ENCODE measurements at regions not wholly inside any gene's neighbourhood (a gene's known extent, or its start where the extent isn't known, plus 50 kb on each side); places are given as distances from the start of the nearest gene placed in this dataset.
A peak's percentile ranks its signal among the peaks of the same experiment; 100 is the strongest.

DNA sequence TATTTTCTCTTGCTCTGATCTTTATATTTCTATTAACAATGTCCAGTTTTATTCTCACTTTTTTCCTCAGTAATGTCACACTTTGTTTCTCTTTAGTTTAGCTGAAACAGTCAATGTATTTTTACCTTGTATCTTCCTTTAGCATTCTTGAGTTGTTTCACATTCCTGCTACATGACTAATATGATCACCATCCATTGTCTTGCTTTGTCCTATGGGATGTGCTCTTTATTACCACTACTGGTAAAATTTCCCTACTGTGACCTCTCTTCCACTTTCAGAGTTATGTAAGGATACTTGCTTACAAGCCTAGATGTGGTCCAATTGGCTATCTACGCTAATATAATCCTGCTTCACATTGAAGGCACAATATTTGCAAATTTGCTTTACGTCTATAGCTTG, 457.9 kb downstream of the PIK3C3 start:
- DNase-seq, result no peak

GRCh38 chr18:42413870-42414269, 458.8 kb downstream of the PIK3C3 start:
- peak; percentile 19 for DNase-seq

DNA sequence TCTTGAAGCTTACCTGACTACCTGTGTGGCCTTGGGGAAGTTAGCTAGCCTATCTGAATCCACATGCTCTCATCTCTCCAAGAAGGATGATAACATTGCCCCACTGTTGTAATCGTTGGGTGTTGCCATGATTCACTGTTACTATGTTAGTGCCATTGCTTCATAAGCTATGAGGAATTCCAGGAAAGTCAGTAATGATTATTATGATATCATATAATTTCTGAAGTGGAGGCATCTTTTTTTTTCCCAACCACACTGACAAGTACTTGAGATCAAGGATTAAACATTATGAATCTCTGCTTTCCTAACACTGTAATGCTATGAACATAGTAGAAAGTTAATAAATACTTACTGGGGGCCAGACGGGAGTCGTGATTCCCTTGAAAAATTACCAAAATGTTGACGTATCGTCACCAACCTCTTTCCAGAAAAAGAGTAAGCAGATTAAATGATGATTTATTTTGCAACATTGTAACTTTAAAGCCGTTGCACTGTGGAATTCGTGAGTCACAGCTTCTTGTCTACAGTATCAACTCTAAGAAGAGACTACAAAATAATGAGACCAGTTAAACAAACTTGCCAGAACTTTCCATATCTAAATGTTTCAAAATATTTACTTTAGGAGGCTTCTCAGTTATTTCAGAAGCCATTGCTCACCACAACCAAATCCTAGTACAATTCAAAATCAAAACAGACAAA, 459.9 kb downstream of the PIK3C3 start:
- no peak for DNase-seq

GRCh38 chr18:42417189-42417588, 462.2 kb downstream of the PIK3C3 start:
- DNase-seq, result no peak

GRCh38 chr18:42418121-42418520, 463.1 kb downstream of the PIK3C3 start:
- DNase-seq, result no peak

DNA sequence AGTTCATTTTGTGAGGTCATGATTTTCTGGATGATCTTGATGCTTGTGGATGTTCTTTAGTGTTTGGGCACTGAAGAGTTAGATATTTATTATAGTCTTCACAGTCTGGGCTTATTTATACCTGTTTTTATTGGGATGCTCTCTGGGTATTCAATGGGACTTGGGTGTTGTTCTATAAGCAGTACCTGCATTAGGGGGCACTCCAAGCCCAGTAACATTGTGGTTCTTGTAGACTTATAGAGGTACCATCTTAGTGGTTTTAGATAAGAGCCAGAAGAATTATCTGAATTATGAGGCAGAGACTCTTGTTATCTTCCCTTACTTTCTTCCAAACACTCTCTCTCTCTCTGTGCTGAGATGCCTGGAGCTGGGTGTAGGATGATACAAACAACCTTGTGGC, 470.0 kb downstream of the PIK3C3 start:
- no peak for DNase-seq

DNA sequence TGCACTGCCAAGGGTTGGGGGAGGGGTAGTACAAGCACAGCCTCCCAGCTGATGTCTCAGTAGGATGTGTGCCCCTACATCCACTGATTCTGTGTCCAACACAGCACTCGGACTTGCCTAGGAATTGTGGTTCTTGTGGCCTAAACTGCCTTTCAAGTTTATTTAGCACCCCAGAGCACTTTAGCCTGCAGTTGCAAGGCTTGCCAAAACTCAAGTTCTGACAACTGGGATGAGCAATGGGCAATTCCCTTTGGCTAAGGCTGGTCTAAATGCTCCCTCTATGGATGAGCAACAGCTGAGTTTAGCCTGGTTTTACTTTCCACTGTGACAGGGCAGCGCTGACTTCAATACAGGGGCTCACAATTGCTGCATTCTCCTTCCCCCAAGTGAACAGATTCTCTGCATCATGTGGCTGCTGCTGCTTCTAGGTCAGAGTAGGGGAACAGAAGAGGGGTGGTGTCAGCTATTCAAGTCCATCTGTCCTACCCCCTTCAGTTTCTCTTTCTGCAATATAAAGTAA, 471.5 kb downstream of the PIK3C3 start:
- DNase-seq, result no peak

DNA sequence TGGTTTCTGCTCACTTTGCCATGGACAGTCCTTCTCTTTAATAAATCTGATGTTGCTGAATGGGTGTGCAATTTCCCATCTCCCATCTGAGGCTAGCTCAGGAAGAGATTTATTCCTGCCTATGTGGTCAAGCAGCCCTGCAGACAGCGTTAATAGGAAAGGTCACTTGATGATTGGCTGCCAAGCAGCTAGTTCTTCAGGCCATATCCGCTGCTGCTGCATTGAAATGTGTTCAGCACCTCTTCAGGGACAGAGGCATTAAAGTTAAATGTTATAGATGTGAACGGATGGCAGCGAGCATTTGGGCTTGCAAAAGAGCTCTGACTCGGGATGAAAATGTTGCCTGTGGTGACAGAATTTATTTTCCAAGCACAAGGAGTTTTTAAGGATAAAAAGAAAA, 474.2 kb downstream of the PIK3C3 start:
- DNase-seq, result no peak

- DNase-seq, result no peak
Observed at GRCh38 chr18:42436222-42436765, 481.3 kb downstream of the PIK3C3 start.

- DNase-seq, result no peak
Observed at GRCh38 chr18:42437001-42437400, 482.0 kb downstream of the PIK3C3 start.

DNA sequence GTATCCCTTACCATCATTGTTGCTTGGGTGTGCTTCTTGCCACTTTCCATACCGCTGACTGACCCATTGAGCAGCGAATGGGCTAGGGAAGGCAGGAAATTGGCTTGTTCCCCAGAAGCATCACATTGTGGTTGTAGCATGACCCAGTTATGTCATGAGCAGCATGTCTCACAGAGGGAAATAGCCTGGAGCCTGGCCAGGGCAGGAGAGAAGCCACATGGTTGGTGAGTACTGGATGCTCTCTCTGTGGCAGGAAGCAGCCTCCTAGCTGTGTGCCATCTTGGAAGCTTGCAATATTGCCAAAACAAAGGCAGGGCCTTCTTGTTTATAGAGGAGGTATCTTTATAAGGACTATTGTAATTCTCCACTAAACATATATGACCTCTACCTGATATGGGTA, 482.6 kb downstream of the PIK3C3 start:
- DNase-seq, result no peak

DNA sequence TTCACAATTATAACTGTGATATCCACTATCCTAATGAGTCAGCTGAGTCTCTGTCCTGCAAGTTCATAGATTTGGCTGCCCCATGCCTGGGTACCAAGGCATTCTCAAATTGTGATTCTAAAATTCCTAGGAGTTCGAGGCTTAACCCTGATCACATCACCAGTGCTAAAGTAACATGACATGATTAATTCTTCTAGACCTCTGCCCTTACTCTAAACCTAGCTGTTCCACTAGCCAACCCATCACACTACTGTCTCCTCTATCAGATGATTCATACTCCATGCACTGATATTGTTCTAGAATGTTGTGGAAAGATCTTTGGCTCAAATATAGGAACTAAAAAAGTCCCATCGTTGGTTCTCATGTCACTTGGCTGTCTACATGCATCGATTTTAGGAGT, 487.6 kb downstream of the PIK3C3 start:
- no peak for DNase-seq

- no peak for DNase-seq
Observed at GRCh38 chr18:42444349-42444748, 489.3 kb downstream of the PIK3C3 start.

DNA sequence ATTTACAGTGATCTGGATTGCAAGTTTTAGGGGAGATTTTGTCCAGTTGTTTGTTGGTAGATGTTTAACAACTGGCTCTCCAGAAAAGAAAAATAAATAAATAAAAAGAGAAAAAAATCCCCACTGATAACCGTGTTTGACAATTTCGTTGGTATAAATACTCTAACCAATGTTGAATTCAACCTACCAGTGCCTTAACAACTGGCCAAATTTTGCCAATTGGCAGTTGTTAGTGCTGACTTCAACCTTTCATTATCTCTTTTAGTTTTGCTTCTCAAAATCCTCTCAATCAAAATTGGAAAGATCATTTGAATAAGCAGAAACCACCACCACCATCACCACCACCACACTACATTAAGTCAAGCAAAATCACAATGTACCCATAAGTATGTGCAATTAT, 490.3 kb downstream of the PIK3C3 start:
- DNase-seq, result no peak

DNA sequence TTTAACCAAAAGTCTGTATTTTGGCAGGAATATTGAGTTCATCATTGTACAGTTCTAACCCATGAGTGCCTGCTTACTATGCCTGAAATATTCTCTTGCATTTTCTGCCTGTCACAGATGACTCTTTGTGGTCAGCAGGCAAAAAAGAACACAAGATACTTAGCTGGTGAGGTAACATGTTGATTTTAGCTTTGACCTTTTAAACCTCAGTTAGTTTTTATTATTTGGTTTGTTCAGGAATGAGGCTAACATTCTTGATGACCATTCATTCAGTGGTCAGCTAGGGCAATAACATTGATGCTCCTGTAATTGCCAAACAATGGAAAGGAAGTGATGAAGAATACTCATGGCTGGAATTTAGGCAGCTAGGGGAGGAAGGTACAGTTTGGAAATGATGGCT, 491.2 kb downstream of the PIK3C3 start:
- DNase-seq, result no peak

DNA sequence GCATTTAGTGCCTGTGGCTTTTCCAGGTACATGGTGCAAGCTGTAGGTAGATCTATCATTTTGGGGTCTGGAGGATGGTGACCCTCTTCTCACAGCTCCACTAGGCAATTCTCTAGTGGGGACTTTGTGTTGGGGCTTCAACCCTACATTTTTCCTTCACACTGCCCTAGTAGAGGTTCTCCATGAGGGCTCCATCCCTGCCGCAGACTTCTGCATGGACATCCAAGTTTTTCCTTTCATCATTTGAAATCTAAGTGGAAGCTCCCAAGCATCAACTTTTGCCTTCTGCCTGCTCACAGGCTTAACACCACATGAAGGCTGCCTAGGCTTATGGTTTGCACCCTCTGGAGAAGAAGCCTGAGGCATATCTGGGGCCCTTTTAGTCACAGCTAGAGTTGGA, 492.7 kb downstream of the PIK3C3 start:
- no peak for DNase-seq

- no peak for DNase-seq
Observed at GRCh38 chr18:42458226-42458625, 503.2 kb downstream of the PIK3C3 start.

DNA sequence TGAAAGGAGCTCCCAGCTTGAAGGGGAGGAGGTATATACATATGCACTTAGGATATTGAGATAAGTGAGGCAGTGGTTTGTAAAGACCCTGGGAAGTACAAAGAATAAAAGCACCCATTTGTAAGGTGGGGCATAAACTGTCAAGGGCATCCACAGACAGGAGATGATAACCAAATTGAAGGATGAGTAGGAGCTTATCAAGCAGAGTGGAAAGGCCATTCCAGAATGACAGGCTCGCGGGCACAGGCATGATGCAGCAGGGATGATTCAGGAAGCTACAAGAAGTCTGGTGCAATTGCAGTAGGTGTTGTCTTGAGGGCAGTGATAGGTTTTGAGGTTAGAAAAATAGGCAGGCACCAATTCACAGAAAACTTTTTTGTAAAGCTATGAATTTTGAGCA, 504.8 kb downstream of the PIK3C3 start:
- no peak for DNase-seq

DNA sequence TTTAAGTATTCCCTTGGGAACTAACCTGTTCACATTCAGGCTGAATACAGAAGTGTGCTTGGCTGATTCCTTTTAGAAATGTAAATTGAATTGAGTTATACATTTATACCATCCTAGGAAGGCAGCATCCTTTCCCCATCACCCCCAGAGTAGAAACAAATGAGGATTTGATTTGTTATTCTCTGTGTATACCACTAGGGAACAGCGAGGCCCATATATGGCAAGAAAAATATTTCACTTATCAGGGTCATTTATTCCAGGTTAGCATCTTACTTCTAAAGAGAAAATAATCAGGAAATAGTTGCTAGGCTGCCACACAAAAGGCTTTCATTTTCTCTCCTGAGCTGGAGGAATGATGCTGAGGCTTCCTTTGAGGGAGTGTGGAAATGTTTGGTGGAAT, 516.9 kb downstream of the PIK3C3 start:
- DNase-seq, result no peak

DNA sequence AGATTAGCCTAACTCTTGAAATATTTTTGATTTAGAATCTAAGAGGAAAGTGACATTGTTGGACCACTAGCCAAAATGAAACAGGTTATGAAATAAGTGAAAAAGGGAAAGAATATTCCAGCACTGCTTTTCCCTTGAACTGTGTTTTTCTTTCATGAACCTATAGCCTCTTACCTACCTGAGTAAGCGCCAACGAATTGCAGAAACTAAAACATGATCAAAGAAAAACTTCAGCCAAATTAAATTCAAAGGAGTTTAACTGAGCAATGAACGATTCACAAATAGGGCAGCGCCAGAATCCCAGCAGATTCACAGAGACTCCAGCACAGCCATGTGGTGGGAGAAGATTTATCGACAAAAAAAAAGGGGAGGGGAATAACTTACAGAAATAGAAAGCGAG, 518.6 kb downstream of the PIK3C3 start:
- no peak for DNase-seq

DNA sequence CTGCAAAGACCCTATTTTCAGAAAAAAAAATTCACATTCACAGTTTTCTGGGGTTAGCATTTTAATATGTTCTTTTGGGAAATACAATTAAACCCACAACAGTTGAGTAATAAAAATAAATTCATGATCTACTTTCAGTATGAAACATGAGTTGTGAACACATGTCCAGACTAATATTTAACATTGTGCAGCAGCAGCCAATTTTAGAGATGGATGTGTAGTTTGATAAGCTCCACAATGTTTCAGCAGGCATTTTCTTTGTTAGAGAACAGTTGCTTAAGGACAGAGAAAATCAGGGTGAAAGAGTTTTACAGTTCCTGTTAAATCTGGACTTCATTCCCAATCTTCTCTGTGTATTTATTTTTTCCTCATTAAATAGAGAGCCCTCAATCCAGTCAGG, 519.5 kb downstream of the PIK3C3 start:
- no peak for DNase-seq

- DNase-seq, result no peak
Observed at GRCh38 chr18:42475157-42475556, 520.1 kb downstream of the PIK3C3 start.

- no peak for DNase-seq
Observed at GRCh38 chr18:42477267-42477666, 522.2 kb downstream of the PIK3C3 start.

GRCh38 chr18:42480441-42480840, 525.4 kb downstream of the PIK3C3 start:
- DNase-seq, result no peak

- DNase-seq, result no peak
Observed at GRCh38 chr18:42484648-42485047, 529.6 kb downstream of the PIK3C3 start.
